ENCODE measurements at regions not wholly inside any gene's neighbourhood (a gene's known extent, or its start where the extent isn't known, plus 50 kb on each side); places are given as distances from the start of the nearest gene placed in this dataset.

DNA sequence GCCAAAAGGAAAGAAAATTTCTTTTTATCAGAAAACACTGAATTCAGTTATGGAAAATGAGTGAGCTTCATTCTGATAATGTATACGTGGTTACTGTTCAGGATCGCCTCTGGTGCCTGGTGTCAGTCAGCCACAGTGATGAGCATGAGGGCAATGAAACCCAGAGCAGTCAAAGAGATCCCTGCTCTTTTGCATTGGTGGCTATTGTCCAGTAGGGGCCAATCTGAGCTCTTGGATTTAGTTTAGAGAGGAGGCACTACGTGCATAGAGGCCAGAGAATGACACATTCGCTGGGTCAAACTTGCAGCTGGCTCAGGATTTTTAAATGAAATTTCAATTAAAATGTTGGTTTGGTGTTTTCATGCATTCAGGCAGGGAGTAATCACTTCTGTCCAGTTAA is 522.9 kb downstream of the TMEM182 start:
- H3K4me3 ChIP-seq (ENCODE audit: control insufficient read depth, low read depth, low read length), result no peak overlapping the region
- TF ChIP-seq, protein P1, sequence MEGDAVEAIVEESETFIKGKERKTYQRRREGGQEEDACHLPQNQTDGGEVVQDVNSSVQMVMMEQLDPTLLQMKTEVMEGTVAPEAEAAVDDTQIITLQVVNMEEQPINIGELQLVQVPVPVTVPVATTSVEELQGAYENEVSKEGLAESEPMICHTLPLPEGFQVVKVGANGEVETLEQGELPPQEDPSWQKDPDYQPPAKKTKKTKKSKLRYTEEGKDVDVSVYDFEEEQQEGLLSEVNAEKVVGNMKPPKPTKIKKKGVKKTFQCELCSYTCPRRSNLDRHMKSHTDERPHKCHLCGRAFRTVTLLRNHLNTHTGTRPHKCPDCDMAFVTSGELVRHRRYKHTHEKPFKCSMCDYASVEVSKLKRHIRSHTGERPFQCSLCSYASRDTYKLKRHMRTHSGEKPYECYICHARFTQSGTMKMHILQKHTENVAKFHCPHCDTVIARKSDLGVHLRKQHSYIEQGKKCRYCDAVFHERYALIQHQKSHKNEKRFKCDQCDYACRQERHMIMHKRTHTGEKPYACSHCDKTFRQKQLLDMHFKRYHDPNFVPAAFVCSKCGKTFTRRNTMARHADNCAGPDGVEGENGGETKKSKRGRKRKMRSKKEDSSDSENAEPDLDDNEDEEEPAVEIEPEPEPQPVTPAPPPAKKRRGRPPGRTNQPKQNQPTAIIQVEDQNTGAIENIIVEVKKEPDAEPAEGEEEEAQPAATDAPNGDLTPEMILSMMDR (conservative IDR thresholded peaks at IDR 0.05; ENCODE audit: control insufficient read depth, insufficient read depth, low read depth, low read length), result no peak
- no peak for DNase-seq (ENCODE audit: low read depth)

DNA sequence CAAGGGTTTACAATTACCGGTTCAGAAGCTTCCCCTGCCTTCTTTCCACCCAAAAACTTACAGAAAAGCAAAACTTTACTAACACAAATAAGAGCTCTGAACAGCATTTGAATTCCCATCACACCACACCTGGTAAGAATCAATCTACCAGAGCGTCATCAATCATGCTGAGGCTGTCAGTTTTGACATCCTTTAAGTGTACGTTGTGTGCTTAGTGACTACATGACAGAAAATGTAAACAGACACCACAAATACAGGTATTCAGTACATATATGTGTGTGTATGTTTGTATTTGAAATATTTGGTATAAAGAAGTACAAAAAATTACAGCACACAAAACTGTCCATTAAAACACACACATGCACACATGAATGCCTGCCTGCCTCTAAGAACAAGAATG is 523.5 kb downstream of the TMEM182 start:
- no peak for DNase-seq (ENCODE audit: low read depth)
- H3K4me3 ChIP-seq (ENCODE audit: control insufficient read depth, low read depth, low read length), result no peak overlapping the region
- TF ChIP-seq, protein P1 (conservative IDR thresholded peaks at IDR 0.05; ENCODE audit: control insufficient read depth, insufficient read depth, low read depth, low read length), result no peak

DNA sequence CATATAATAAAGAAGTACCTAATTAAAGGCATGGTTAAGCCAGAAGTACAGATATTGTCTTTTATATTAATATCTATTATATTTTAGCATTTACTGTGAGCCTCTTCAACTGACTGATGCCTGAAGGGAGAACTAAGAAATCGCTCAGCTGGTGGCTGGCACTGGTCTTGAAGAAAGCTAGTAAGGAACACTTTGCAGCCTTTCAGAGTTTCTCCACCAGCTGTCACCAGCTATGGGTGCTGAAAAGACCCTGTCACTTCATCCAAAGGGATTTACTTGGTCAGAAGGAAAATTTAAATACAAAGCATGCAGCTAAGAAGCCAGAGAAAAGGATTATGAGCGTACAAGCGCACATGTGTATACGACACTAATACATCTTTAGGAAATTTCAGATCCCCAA is 525.9 kb downstream of the TMEM182 start:
- H3K4me3 ChIP-seq (ENCODE audit: control insufficient read depth, low read depth, low read length), result no peak overlapping the region
- no peak for DNase-seq (ENCODE audit: low read depth)
- TF ChIP-seq, protein P1 (conservative IDR thresholded peaks at IDR 0.05; ENCODE audit: control insufficient read depth, insufficient read depth, low read depth, low read length), result no peak

DNA sequence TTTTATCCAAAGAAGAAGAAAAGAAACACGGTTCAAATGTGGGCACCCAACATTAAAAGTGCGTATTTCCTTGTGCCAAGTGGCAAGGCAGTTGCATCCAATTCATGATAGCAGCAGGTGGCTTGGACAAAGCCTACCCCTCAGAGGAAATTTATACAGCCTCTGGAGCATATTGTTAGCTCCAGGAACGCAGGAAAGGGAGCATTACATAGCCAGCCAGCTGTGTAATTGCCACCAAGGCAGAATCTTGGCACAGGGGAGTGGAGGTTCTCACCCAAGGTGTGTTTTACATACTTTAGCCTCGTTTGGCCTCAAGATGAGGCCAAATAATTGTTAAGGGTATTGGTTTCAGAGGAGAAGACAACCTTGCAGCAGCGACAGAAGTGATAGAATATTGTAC is 526.9 kb downstream of the TMEM182 start:
- TF ChIP-seq, protein P1 (conservative IDR thresholded peaks at IDR 0.05; ENCODE audit: control insufficient read depth, insufficient read depth, low read depth, low read length), result no peak
- DNase-seq (ENCODE audit: low read depth), result no peak
- no peak overlapping the region for H3K4me3 ChIP-seq (ENCODE audit: control insufficient read depth, low read depth, low read length)

DNA sequence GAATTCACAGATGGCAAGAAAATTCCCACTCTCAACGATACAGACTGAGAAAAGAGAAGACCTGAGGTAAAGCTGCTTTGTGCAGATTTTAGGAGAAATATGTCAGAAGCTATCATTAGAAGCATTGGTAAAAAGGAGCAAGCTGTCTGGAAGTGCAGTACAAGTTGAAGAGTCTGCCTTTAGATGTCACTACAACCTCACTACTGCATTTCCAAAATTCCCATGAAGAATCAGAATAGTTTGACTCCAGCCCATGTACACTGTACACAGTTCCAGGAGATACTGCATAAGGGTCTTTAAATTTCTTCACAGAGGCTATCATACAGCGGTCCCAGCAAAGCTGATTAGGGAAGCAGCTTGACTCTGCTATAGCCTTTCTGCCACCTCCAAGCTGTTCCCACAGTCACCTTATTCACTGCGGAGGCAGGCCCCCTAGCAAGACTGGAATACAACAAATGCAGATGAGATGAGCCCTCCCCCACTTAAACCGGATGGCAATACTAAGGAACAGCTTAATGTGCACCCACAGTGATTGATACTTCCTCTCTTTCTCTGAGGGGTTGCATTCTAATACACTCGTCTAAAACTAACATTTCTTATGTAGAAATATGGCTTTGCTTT is 527.4 kb downstream of the TMEM182 start:
- TF ChIP-seq, protein P1 (conservative IDR thresholded peaks at IDR 0.05; ENCODE audit: control insufficient read depth, insufficient read depth, low read depth, low read length), result no peak
- no peak overlapping the region for H3K4me3 ChIP-seq (ENCODE audit: control insufficient read depth, low read depth, low read length)
- no peak for DNase-seq (ENCODE audit: low read depth)

DNA sequence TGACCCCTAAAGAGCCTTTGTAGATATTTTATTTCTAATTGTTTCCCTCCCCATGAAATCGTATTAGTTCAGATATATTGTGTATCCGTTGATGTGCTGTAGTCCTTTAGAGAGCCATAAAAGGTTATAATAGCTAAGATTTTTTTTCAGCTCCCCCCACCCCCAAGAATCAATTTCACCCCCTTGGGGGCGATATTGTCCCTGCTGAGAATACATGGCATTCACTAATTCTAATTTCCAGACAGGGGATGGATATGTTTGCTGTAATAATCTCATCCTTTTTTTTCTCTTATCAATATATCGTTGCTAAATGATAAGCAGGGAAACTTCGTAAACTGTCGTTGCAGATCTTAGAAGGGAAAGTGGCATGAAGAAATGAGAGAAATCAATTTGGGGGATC is 530.7 kb downstream of the TMEM182 start:
- no peak overlapping the region for H3K4me3 ChIP-seq (ENCODE audit: control insufficient read depth, low read depth, low read length)
- TF ChIP-seq, protein P1 (conservative IDR thresholded peaks at IDR 0.05; ENCODE audit: control insufficient read depth, insufficient read depth, low read depth, low read length), result no peak
- no peak for DNase-seq (ENCODE audit: low read depth)
